Keratinocyte (primary cell): ENCODE measurements at regions not wholly inside any gene's neighbourhood (a gene's known extent, or its start where the extent isn't known, plus 50 kb on each side); places are given as distances from the start of the nearest gene placed in this dataset.
A peak's percentile ranks its signal among the peaks of the same experiment; 100 is the strongest.

ENCODE experiments used
- DNase-seq: peaks from one replicate; pipeline ENCODE4 v3.0.0-alpha.2; 2011; ENCODE audit warnings: low read depth, missing footprints, low spot score
- FAIRE-seq: peaks from 2 replicates; lab custom pipeline; 2011; peaks lifted over from hg19 to GRCh38; lab: Jason Lieb, UNC
- H2AFZ ChIP-seq: 2 replicates; pipeline ENCODE4 v1.6.0; 2012; ENCODE audit warnings: low read length, control low read depth, inconsistent platforms; ENCODE audit not compliant: control insufficient read depth
- H3K27ac ChIP-seq: 2 replicates; pipeline ENCODE4 v1.5.1; 2011; ENCODE audit warnings: low read length; ENCODE audit not compliant: control insufficient read depth, insufficient read depth
- H3K27me3 ChIP-seq: 3 replicates; pipeline ENCODE4 v1.6.0; 2011; ENCODE audit warnings: low read length; ENCODE audit not compliant: control insufficient read depth, insufficient read depth; ENCODE audit errors: extremely low read depth
- H3K36me3 ChIP-seq, 2 experiments: 2 replicates in 1 of 2; 3 replicates in 1 of 2; pipeline ENCODE4 v1.5.1; 2011; ENCODE audit warnings: low read length in 2 of 2, mild to moderate bottlenecking in 1 of 2; ENCODE audit not compliant: control insufficient read depth in 2 of 2, insufficient read depth in 2 of 2; ENCODE audit errors: extremely low read depth in 1 of 2
- H3K4me1 ChIP-seq: 3 replicates; pipeline ENCODE4 v1.5.1; 2011; ENCODE audit warnings: low read length; ENCODE audit not compliant: control insufficient read depth, insufficient read depth; ENCODE audit errors: extremely low read depth
- H3K4me2 ChIP-seq: 3 replicates; pipeline ENCODE4 v1.6.0; 2011; ENCODE audit warnings: low read depth, low read length; ENCODE audit not compliant: control insufficient read depth, insufficient read depth; ENCODE audit errors: extremely low read depth
- H3K4me3 ChIP-seq, 3 experiments: fragments of 200-600 bp in 1 of 3; sonication (generic) in 1 of 3; 2 replicates in 2 of 3; 3 replicates in 1 of 3; pipeline ENCODE4 v1.5.1; 2011 to 2016; ENCODE audit warnings: low read length in 3 of 3, mild to moderate bottlenecking in 3 of 3, control low read depth in 2 of 3, inconsistent platforms in 1 of 3, low read depth in 1 of 3, mixed read lengths in 1 of 3, mixed run types in 1 of 3, moderate library complexity in 1 of 3; ENCODE audit not compliant: control insufficient read depth in 2 of 3, insufficient read depth in 2 of 3; ENCODE audit errors: extremely low read depth in 1 of 3
- H3K79me2 ChIP-seq: 2 replicates; pipeline ENCODE4 v1.6.0; 2012; ENCODE audit warnings: low read length; ENCODE audit not compliant: control insufficient read depth, insufficient read depth
- H3K9ac ChIP-seq: 3 replicates; pipeline ENCODE4 v1.6.0; 2011; ENCODE audit warnings: low read length; ENCODE audit not compliant: control insufficient read depth, insufficient read depth; ENCODE audit errors: extremely low read depth
- H3K9me1 ChIP-seq: 3 replicates; pipeline ENCODE4 v1.6.0; 2011; ENCODE audit warnings: low read length; ENCODE audit not compliant: control insufficient read depth, insufficient read depth; ENCODE audit errors: extremely low read depth
- H3K9me3 ChIP-seq: 2 replicates; pipeline ENCODE4 v1.5.1; 2012; ENCODE audit warnings: low read depth, low read length; ENCODE audit not compliant: control insufficient read depth
- H4K20me1 ChIP-seq: 3 replicates; pipeline ENCODE4 v1.6.0; 2011; ENCODE audit warnings: low read length; ENCODE audit not compliant: control insufficient read depth, insufficient read depth; ENCODE audit errors: extremely low read depth
- EZH2 ChIP-seq: IDR thresholded peaks from one replicate; pipeline ENCODE4 v1.6.1; 2012; ENCODE audit warnings: inconsistent platforms, mild to moderate bottlenecking, low read length, moderate library complexity
- dilution Hi-C: fragments of 300-500 bp; cut with MboI; formaldehyde crosslinking; loops from one replicate; pipeline ENCODE4 v1.7.0; 2020; ENCODE audit warnings: low sequenced_read_pairs; ENCODE audit not compliant: extremely low pct_ligation_motif_present
- TF ChIP-seq, protein P1 (sequence below), 3 experiments: IDR thresholded peaks in 1 of 3; conservative IDR thresholded peaks in 1 of 3; optimal IDR thresholded peaks in 1 of 3; 2 replicates in 2 of 3; 3 replicates in 1 of 3; pipeline versions ENCODE3 to v1.5.1; 2011; ENCODE audit warnings: low read length in 3 of 3, mild to moderate bottlenecking in 3 of 3, moderate library complexity in 2 of 3, control low read depth in 1 of 3, inconsistent platforms in 1 of 3; ENCODE audit not compliant: insufficient read depth in 2 of 3; ENCODE audit errors: extremely low read depth in 1 of 3

DNA sequence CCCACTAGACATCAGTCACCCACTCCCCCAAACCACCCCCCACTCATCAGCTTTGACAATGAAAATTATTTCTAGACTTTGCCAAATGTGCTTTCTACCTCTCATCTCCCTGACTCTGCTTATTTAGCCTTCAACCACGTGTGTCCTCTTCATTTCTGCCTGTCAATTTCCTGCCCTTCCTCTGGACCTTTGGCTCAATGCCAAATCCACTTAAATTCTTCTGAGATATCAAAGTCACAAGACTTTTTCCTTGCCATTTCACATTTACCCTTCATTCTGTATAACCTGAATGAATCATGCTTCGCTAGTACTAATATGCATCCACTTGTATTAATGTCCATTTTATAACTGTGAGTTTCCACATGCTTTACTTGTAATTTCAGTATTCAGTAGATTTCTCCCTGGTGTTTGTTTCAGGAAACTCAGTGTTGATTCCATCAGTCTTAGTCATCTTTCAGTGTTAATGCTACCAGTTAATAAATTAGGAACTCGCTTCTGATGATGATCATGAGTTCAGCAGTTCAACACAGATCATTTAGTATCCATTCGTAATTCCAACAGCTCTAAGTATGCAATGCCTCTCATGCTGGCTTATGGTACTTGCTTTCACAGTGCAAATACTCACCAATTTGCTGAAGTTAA lies 128.2 kb upstream of the OSTN start:
- Histone ChIP-seq H4K20me1 (no peaks in the 10 kb centered on the region), H3K4me2 (peak overlapping the region; percentile 41), H3K9me3 (no peaks in the 10 kb centered on the region), H3K9me1 (no peaks in the 10 kb centered on the region), H3K36me3 (no peaks in the 10 kb centered on the region), H3K9ac (no peak overlapping the region), H3K79me2 (no peaks in the 10 kb centered on the region), H2AFZ (no peak overlapping the region), H3K27me3 (no peaks in the 10 kb centered on the region), H3K4me3 (peak overlapping the region in 1 of 3 experiments; percentile 22), H3K27ac (peak overlapping the region; percentile 44), H3K4me1 (peaks cover 34% of the 10 kb centered on the region)
- FAIRE-seq (no peak), DNase-seq (no peak)
- dilution Hi-C loops, result no loop called here
- no peak for TF ChIP-seq EZH2
- TF ChIP-seq, protein P1, sequence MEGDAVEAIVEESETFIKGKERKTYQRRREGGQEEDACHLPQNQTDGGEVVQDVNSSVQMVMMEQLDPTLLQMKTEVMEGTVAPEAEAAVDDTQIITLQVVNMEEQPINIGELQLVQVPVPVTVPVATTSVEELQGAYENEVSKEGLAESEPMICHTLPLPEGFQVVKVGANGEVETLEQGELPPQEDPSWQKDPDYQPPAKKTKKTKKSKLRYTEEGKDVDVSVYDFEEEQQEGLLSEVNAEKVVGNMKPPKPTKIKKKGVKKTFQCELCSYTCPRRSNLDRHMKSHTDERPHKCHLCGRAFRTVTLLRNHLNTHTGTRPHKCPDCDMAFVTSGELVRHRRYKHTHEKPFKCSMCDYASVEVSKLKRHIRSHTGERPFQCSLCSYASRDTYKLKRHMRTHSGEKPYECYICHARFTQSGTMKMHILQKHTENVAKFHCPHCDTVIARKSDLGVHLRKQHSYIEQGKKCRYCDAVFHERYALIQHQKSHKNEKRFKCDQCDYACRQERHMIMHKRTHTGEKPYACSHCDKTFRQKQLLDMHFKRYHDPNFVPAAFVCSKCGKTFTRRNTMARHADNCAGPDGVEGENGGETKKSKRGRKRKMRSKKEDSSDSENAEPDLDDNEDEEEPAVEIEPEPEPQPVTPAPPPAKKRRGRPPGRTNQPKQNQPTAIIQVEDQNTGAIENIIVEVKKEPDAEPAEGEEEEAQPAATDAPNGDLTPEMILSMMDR (optimal IDR thresholded peaks at IDR 0.05 in 1 of 3, IDR thresholded peaks at IDR 0.05 in 1 of 3, conservative IDR thresholded peaks at IDR 0.05 in 1 of 3; ENCODE audit: extremely low read depth in 1 of 3, insufficient read depth in 2 of 3, low read length in 3 of 3), result no peak

DNA sequence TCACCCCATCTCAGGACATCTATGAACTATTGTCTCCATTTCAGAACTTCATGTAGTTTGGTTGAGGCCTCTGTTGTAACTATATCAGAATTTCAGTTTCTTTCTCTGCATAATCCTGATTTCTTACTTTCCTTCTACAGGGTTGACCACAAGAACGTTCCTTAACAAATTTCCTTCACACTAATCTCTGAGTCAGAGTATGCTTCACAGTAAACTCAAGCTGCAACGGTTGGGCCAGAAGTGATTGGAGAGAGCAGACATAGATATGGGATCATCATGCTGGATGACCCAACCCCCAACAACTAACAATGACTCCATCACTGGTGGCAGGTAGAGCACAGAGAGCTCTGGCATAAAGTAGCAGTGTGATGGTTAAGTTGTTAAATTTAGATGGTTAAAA lies 128.8 kb upstream of the OSTN start:
- no peaks in the 10 kb centered on the region for H3K9me1 ChIP-seq
- H3K4me3 ChIP-seq, result peak overlapping the region in 2 of 3 experiments; percentile 15 to 22
- H3K9ac ChIP-seq, result no peak overlapping the region
- H3K36me3 ChIP-seq, result no peaks in the 10 kb centered on the region
- no peaks in the 10 kb centered on the region for H3K79me2 ChIP-seq
- TF ChIP-seq EZH2, result no peak
- TF ChIP-seq, protein P1 (optimal IDR thresholded peaks at IDR 0.05 in 1 of 3, IDR thresholded peaks at IDR 0.05 in 1 of 3, conservative IDR thresholded peaks at IDR 0.05 in 1 of 3; ENCODE audit: extremely low read depth in 1 of 3, insufficient read depth in 2 of 3, low read length in 3 of 3), result no peak
- no peaks in the 10 kb centered on the region for H3K9me3 ChIP-seq
- DNase-seq (peak; percentile 65), FAIRE-seq (peak; percentile 95)
- peak overlapping the region; percentile 25 for H2AFZ ChIP-seq
- peaks cover 37% of the 10 kb centered on the region for H3K4me1 ChIP-seq
- H4K20me1 ChIP-seq, result no peaks in the 10 kb centered on the region
- dilution Hi-C loops, result no loop called here
- no peaks in the 10 kb centered on the region for H3K27me3 ChIP-seq
- peak overlapping the region; percentile 41 for H3K4me2 ChIP-seq
- peak overlapping the region; percentile 53 for H3K27ac ChIP-seq
